ENCODE measurements at regions not wholly inside any gene's neighbourhood (a gene's known extent, or its start where the extent isn't known, plus 50 kb on each side); places are given as distances from the start of the nearest gene placed in this dataset.

- Mint-ChIP-seq H3K36me3 (ENCODE audit: low read depth, unreplicated experiment) (no peaks in the 10 kb centered on the region), H3K27ac (ENCODE audit: unreplicated experiment) (no peak overlapping the region), H3K4me3 (ENCODE audit: unreplicated experiment) (no peak overlapping the region), H3K4me1 (ENCODE audit: unreplicated experiment) (no peaks in the 10 kb centered on the region), H3K9me3 (ENCODE audit: unreplicated experiment) (no peaks in the 10 kb centered on the region), H3K27me3 (ENCODE audit: unreplicated experiment) (no peaks in the 10 kb centered on the region)
- no peak for TF ChIP-seq CTCF (IDR thresholded peaks at IDR 0.05; ENCODE audit: unreplicated experiment)
- no peak for DNase-seq (ENCODE audit: low spot score)
These were observed 313.2 kb upstream of the ETAA1 start for GRCh38 chr2:67083951-67084350.

- no peak for TF ChIP-seq CTCF (IDR thresholded peaks at IDR 0.05; ENCODE audit: unreplicated experiment)
- Mint-ChIP-seq H3K27me3 (ENCODE audit: unreplicated experiment) (no peaks in the 10 kb centered on the region), H3K27ac (ENCODE audit: unreplicated experiment) (no peak overlapping the region), H3K36me3 (ENCODE audit: low read depth, unreplicated experiment) (no peaks in the 10 kb centered on the region), H3K4me3 (ENCODE audit: unreplicated experiment) (no peak overlapping the region), H3K4me1 (ENCODE audit: unreplicated experiment) (no peaks in the 10 kb centered on the region), H3K9me3 (ENCODE audit: unreplicated experiment) (no peaks in the 10 kb centered on the region)
- no peak for DNase-seq (ENCODE audit: low spot score)
These were observed 312.0 kb upstream of the ETAA1 start for GRCh38 chr2:67085146-67085545.

- no peak overlapping the region for H3K27ac Mint-ChIP-seq (ENCODE audit: unreplicated experiment)
- no peak for TF ChIP-seq CTCF (IDR thresholded peaks at IDR 0.05; ENCODE audit: unreplicated experiment)
- no peaks in the 10 kb centered on the region for H3K9me3 Mint-ChIP-seq (ENCODE audit: unreplicated experiment)
- H3K36me3 Mint-ChIP-seq (ENCODE audit: low read depth, unreplicated experiment) = no peaks in the 10 kb centered on the region
- no peaks in the 10 kb centered on the region for H3K4me1 Mint-ChIP-seq (ENCODE audit: unreplicated experiment)
- no peak overlapping the region for H3K4me3 Mint-ChIP-seq (ENCODE audit: unreplicated experiment)
- DNase-seq (ENCODE audit: low spot score) = no peak
- H3K27me3 Mint-ChIP-seq (ENCODE audit: unreplicated experiment) = no peaks in the 10 kb centered on the region
These were observed 305.5 kb upstream of the ETAA1 start for GRCh38 chr2:67091681-67092080.

GRCh38 chr2:67095121-67095520 is 302.0 kb upstream of the ETAA1 start:
- H3K9me3 Mint-ChIP-seq (ENCODE audit: unreplicated experiment) = no peaks in the 10 kb centered on the region
- H3K27ac Mint-ChIP-seq (ENCODE audit: unreplicated experiment) = no peak overlapping the region
- H3K27me3 Mint-ChIP-seq (ENCODE audit: unreplicated experiment) = no peaks in the 10 kb centered on the region
- no peaks in the 10 kb centered on the region for H3K4me1 Mint-ChIP-seq (ENCODE audit: unreplicated experiment)
- TF ChIP-seq CTCF (IDR thresholded peaks at IDR 0.05; ENCODE audit: unreplicated experiment) = no peak
- no peak overlapping the region for H3K4me3 Mint-ChIP-seq (ENCODE audit: unreplicated experiment)
- H3K36me3 Mint-ChIP-seq (ENCODE audit: low read depth, unreplicated experiment) = no peaks in the 10 kb centered on the region
- no peak for DNase-seq (ENCODE audit: low spot score)

GRCh38 chr2:67096886-67097285 is 300.2 kb upstream of the ETAA1 start:
- no peak overlapping the region for H3K27ac Mint-ChIP-seq (ENCODE audit: unreplicated experiment)
- H3K4me3 Mint-ChIP-seq (ENCODE audit: unreplicated experiment) = no peak overlapping the region
- no peak for DNase-seq (ENCODE audit: low spot score)
- TF ChIP-seq CTCF (IDR thresholded peaks at IDR 0.05; ENCODE audit: unreplicated experiment) = no peak
- no peaks in the 10 kb centered on the region for H3K9me3 Mint-ChIP-seq (ENCODE audit: unreplicated experiment)
- no peaks in the 10 kb centered on the region for H3K36me3 Mint-ChIP-seq (ENCODE audit: low read depth, unreplicated experiment)
- no peaks in the 10 kb centered on the region for H3K4me1 Mint-ChIP-seq (ENCODE audit: unreplicated experiment)
- no peaks in the 10 kb centered on the region for H3K27me3 Mint-ChIP-seq (ENCODE audit: unreplicated experiment)

Measured in endothelial cell (in vitro differentiated cells).